NCI-H510A treated with DMSO at 0.1 percent for 48 hours (cell line): ENCODE measurements at regions not wholly inside any gene's neighbourhood (a gene's known extent, or its start where the extent isn't known, plus 50 kb on each side); places are given as distances from the start of the nearest gene placed in this dataset.

Source experiments
- DNase-seq: peaks from one replicate; lab custom pipeline; 2025; lab: John Stamatoyannopoulos, UW

DNA sequence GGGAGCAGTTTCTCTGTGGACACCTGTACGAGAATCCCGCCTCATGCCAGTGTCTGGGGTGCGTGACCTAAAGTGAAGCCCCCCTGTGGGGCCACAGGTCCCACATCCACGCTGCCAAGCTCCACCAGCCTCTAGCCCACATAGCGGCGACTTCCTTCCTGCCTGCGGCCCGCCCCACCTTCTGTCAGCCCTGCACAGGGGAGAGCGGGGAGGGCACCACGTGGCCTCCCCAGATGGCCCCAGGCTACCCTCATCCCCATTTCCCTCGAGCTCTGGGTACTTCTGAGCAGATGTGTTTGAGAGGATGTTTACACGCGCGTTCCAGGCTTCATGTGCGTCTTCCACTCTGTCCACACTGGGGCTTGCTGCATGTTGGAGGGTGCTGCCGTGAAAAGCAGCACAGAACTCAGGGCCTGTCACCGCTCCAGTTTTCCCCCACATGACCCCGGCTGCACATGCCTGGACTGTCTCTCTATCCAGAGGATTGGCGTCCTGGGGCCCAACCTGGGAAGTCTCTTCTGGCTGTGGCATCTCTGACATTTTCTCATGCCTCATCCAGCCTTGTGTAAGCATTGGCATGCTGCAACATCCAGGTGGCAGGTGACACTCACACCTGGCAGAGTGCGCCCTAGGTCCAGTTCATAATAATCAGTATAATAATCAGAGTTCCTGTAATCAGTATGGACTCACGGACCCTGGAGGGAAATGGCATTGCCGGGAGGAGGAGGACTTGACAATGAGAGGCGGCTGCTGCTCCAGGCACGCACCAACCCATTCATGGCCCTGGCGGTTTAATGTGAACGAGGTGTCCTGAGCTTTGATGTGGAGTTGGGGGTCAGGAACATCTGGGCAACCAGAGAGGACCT lies 146.3 kb upstream of the TWIST2 start:
- DNase-seq, result no peak

DNA sequence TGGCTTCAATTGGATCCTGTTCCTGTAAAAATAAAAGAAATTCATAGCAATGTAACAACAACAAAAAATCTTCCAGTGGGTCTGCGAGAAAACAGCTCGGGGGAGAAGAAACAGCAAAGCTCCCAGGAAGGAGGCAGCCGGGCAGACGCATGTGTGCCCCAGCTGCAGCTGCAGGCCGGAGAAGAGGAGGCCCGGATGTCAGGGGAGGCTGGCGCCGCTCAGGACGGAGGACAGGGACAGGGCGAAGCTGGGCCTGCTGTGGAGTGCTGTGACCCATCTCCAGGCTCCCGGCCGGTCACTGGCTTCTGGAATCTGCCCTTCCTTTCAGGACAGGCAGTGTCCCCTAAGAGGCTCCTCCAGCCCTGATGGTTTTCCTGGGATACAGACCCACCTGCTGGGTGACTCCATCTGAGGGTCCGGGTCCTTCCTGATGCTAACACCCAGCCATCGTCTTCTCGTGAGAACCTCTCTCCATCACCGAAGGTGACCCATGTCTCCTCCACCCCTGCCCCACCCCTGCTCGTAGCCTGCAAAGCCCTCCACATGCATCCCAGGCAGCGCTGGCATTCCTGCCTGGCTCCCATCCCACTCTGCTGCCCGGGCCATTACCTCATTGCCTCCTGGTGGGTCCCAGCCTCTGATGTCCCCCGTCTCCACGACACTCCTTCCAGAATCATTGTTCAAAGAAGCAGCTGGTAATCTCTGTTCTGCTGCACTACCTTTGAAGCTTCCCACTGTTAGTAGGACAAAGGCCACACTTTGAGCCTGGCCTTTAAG lies 145.4 kb upstream of the TWIST2 start:
- no peak for DNase-seq

DNA sequence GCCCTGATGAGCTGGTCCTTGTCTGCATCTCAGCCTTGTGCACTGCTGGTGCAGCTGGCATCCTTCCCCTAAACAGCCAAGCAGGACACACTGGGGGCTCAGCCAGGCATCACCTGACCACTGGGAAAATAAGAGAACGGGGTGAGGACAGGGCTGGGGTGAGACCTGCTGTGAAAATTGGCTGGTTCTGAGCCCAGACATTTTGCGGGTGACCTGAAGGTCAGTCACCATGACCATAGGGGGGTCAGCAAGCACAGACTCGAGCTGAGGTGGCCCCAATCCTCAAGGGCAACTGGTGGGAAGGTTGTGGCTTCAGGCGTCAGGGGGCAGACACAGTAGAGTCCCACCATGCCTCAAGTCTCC lies 144.9 kb upstream of the TWIST2 start:
- DNase-seq, result no peak

DNA sequence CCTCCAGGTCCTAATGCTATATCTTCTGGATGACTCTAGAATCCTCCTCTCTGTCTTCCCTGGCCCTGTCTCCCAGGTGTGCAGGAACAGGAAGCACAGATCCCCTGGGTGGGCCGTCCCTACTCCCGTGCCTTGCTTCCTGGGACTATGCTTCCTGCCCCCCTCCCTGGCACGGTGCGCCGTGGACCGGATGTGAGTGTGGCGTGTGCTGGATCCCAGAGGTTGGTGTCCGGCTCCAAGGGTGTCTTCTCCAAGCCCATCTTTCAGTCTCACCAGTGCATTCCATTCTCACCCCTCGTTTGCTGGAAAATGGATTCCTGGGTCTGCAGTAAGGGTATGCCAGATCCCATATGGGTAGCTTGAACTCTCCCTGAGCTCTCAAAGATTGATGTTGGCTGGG lies 144.4 kb upstream of the TWIST2 start:
- no peak for DNase-seq

DNA sequence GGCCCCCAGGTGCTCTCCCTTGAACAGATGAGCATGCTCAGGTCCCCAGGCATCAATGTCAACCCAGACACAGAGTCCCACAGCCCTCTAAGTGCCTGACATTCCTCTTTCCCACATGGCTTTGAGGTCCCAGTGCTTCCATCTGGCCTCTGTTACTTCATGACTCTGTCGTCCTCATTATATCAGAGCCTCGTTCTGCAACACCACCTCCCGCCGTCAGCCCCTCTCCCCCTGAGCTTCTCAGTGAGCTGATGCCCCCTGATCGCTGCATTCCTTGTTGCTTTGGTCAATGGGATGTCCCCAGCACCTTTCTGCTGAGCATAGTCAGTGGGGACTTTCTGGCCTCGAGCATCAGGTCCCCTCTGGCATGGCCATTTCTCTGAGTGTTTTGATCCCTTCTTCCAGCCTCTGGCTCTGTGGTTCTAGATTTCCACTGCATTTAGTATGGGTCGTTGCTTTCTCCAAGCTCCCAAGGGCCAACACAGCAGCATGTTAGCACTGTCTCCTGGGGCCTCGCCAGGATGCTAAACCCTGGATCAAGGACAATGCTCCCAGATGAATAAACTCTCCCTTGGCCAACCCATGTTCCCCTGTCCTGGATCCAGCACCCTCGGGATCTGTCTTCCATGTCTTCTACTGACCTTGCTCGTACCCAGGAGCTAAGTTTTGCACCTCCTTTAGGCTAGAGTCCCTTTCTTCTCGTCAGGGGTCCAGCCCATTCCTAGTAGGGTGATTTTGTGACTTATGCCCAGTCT lies 143.2 kb upstream of the TWIST2 start:
- DNase-seq, result no peak

DNA sequence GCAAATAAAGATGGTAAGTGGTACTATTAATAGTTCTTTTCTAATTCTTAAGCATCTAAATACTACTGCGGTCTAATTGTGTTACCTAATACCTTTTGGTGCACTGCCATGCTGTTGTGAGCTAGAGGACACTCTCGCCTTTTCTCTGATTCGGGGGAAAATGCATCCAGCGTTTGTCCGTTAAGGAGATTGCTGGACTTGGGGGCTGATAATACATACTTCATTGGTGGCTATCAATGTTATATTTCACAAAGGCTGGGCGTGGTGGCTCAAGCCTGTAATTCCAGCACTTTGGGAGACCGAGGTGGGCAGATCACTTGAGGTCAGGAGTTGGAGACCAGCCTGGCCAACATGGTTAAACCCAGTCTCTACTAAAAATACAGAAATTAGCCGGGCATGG lies 141.7 kb upstream of the TWIST2 start:
- DNase-seq, result no peak

DNA sequence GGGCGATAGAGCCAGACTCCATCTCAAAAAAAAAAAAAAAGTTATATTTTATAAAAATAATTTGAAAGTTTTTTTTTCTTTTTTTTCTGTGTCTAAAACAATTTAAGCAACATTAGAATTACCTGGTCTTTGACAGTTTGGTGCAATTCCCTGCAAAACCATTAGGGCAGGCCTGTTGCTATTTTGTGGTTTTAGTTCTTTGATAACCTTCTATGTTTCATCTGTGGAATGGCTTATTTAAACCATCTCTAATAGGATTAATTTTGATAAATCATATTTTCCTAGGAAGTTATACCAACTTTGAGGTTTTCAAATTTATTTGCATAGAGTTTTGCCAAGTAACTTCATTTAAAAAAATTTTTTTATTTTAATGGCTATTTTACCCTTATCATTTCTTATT lies 141.2 kb upstream of the TWIST2 start:
- no peak for DNase-seq

DNA sequence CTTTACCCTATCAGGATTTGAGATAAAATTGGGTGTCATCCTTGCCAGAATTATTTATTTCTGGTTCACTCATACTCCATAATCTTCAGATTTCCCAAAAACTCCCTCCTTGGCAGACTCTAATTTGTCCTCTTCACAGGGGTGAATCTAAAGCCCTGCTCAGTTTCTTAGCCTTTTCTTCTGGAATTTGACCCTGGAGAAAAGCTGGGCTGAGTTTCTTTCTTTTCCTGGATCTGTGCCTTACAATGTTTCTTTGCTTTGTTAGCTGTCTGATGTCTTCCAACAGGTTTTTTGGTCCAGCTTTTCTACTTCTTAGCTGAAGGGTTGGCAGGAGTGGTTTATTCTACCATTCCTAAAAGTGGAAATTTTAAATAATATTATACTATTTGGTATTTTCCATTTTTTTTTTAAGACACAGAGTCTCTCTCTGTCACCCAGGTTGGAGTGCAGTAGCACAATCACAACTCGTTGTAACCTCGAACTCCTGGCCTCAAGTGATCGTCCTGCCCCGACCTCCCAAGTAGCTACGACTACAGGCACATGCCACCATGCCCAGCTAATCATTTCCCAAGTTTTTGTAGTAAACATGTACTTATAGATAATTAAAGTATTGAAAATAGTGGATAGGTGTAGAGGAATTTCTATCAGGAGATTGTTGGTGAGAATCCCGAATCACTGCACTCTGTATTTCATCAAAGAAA lies 138.4 kb upstream of the TWIST2 start:
- no peak for DNase-seq

DNA sequence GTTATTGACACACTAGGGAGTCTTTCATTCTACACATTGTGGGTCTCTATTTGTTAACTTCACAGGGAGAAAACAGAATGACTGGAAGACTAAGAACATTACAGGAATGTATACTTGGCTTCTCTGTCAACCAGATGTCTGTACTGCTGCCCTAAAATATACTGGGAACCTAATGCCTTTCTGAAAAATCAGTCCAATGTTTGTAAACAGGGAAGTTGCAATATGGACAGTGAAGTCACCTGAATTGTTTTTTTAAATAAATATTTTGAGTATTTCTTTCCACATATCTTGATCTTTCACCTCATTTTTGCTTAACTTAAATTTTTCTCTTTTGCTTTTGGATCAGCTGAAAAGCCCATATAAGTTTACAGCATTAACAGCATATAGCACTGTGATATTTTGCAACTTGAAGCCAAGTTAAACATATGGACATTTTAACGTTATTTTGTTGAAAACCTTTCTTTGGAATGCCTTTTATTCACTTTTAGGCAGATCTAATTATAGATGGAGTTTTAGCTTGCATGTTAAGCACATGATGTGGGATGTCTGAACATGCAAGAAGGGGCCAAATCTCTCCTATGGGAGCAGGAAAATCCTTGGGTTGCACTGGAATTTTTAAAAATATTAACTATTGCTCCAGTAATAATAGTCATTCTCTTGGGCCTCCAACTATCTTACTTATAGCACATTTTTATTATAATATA lies 137.7 kb upstream of the TWIST2 start:
- no peak for DNase-seq

DNA sequence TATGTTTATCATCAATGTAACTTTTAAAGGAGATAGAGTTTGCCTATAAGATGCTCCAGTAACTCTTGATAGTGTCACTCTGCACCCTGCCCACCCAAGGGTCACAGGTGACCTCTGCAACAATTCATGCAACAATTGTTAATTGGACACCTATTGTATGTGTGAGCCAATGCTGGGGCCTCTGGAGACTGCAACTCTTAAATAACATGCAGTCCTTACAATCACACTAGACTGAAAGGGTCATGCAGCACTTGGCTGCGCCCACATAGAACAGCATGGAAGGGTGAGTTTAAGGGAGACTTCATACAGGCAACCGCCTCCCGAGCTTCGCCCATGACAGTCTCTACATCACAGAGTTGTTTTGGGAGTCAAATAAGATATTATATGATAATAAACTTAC lies 137.1 kb upstream of the TWIST2 start:
- DNase-seq, result no peak

DNA sequence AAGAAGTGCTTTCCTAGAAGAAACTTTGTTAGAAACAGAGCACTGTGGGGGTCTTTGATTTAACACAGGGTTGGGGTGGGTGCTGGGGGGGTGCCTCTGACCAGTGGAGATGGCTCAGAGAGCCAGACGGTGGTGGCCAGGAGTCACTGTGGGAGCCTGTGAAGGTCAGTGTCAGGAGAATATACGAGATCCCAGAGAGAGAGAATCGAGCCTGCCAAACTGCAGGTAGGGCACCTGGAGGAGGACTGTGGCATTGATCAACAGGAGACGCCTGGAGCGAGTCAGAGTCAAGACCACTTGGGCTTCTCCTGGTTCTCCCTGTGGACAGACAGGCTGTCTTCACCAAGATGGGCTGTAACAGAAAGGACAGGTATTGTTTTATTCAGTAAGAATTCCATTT lies 136.5 kb upstream of the TWIST2 start:
- no peak for DNase-seq

DNA sequence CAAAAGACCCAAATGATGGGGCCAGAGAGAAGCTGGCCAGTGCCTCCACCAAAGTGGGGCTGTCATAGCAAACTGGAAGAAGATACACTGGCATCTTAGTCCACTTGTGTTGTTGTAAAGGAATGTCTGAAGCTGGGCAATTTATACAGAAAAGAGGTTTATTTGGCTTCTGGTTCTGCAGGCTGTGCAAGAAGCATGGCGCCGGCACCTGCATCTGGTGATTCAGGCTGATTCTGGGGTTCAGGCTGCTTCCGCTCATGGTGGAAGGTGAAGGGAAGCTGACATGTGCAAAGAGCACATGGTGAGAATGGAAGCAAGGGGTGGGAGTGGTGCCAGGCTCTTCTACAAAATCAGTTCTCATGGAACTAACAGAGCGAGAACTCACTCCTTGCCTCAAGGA lies 135.9 kb upstream of the TWIST2 start:
- DNase-seq, result no peak

DNA sequence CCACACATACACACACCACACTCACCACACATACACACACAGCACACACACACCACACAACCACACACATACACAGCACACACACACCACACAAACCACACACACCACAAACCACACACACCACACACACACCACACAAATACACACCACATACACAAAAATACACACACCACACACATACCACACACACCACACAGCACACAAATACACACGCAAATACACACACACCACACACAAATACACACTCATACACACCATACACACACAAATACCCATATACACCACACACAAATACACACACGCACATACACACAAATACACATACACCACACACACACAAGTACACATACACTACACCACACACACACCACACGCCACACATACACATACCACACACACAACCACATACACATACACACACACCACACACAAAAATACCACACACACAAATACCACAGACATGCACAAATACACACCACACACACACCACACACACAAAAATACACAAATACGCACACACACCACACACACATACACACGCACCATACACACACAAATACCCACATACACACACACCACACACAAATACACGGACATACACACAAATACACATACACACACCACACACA lies 134.6 kb upstream of the TWIST2 start:
- DNase-seq, result no peak

DNA sequence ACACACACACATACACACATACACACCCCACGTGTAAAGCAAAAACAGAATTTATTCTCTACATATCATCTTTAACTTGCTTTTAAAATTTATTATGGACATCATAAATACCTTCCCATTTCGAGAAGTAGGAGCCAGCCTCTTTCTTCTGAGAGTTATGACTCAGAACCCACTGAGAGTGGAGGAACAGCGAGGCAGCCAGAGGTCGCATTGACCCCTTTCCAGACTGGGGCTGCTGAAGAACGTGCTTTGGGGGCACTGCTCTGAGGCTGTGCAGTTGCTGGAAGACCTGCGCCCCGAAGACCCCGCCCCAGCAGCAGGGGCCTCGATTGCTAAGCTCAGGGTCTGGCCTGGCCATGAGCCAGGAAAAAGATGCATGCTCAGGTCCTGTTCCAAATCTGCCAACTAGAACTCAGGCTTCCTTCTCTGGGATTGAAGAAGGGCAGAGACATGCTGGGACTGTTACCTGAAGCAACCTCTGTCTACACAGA lies 133.8 kb upstream of the TWIST2 start:
- DNase-seq, result no peak

DNA sequence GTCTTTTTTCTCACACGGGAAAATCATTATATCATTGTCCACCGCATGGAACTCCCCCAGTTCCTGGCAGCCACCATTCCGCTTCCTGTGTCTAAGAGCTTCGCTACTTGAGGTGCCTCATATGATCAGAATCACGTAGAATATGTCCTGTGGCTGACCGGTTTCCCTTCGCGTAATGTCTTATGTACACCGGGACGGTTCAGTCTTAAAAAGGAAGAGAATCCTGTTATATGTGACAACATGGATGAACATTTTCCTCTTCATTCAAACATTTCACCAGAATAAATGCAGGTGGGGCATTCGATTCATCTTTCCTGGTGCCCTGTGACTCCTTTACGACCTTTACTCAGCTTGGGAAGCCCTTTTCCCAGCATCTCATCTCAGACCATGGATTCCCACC lies 131.7 kb upstream of the TWIST2 start:
- no peak for DNase-seq

DNA sequence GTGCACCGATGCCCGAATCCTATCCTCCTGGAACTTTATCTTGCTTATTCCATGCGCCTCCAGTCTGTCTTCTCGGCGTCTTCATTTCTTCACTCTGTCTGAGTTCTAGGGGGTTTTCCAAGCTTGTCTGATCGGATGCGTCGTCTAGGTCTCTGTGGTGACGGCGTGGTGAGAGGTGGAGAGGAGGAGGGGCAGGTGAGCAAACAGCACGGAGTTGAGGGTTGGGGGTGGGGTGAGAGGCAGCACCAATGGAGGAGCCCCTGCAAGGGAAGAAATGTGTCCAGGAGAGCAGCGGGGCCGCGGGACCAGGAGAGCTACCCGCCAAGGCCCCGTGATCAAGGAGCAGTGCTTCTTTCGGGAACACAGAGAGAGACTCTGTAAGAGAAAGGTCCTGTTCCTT lies 131.3 kb upstream of the TWIST2 start:
- DNase-seq, result no peak

DNA sequence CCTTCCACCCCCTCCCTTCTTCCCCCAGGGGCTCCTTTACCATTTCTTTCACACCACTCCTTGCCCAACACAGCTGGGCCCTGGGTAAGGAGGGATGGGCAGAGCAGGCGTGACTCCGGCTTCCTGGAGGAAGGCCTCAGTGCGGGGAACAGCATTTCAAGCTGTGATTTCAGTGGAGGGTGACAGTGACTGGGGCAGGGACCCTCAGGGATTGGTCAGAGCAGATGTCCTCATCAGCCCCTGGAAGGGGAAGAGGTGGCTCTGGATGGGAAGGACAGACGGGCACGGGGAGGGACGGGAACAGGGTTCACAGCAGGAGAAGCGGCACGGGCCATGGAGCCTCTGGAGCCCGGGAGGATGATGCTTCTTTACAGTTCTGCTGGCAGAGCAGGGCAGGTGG lies 130.8 kb upstream of the TWIST2 start:
- DNase-seq, result no peak

DNA sequence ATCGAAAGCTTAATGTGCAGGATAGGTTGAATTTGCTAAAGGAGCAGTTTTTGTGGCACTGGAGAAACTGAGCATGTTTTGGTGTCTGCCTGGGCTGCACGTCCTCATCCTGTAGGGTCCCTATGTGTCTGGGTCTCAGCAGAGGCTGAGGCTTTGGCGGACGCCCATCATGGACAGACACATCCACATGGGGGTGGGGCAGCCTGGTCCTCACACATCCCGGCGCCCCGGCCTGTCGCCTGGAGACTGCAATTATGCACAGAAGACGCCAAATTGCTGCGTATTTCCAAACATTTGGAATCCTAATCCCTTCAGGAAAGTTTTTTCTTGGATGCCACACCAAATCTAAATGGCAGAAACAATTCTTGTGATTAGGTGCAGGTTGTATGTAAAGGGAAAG lies 128.2 kb upstream of the TWIST2 start:
- no peak for DNase-seq

DNA sequence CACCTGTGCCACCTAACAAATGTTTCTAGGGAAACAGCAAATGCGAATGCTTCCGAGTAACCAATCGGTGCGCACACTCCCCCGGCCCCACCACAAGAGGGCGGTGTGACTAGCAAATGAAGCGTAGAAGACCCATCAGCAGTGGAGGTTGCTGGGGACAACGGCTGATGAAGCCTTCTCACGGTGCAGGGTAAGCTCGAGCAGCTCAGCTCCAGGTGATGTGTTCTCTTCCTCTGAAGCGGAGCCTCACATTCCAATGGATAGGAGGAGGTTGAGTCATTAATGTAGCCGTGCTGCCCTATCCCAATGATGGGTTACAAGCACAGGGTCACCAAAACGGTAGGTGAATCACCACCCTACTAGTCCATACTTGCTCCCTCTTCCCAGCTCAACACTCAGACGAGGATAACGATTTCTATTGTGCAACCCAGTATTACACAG lies 127.6 kb upstream of the TWIST2 start:
- no peak for DNase-seq

DNA sequence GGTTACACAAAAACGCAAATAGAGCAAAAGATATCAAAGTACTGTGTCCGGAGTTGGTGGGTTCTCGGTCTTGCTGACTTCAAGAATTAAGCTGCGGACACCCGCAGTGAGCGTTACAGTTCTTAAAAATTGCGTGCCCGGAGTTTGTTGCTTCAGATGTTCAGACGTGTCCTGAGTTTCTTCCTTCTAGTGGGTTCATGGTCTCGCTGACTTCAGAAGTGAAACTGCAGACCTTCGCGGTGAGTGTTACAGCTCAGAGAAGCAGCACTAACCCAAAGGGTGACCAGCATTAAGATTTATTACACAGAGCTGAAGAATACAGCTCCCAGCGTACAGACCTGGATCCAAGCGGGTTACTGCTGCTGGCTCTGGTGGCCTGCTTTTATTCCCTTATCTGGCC lies 125.7 kb upstream of the TWIST2 start:
- no peak for DNase-seq

DNA sequence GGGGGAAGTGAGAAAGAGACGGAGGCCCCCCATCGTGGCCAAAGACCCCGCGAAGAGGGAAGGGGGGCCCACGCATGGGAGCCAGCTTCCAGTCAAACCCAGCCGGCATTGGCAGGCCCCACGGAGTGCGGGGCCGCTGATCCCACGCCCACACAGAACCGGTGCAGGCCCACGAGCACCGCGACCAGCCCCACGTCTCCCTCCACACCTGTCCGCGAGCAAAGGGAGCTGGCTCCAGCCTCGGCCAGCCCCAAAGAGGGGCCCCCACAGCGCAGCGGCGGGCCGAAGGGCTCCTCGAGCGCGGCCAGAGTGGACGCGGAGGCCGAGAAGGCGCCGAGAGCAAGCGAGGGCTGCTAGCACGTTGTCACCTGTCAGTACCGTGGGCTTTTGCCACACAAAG lies 125.0 kb upstream of the TWIST2 start:
- DNase-seq, result no peak
